ENCODE measurements at regions not wholly inside any gene's neighbourhood (a gene's known extent, or its start where the extent isn't known, plus 50 kb on each side); places are given as distances from the start of the nearest gene placed in this dataset.

GRCh38 chr1:165052431-165052830, 304.1 kb downstream of the LMX1A start:
- H3K4me3 ChIP-seq (ENCODE audit: low read length): no peak overlapping the region
- H3K9ac ChIP-seq (ENCODE audit: low read length): no peak overlapping the region
- H3K9me2 ChIP-seq (ENCODE audit: insufficient read depth, low read length): no peaks in the 10 kb centered on the region
- no peaks in the 10 kb centered on the region for H4K20me1 ChIP-seq (ENCODE audit: insufficient read depth)
- no peaks in the 10 kb centered on the region for H3K27me3 ChIP-seq (ENCODE audit: insufficient read depth, low read depth, low read length)
- H3K79me2 ChIP-seq (replicated peaks; ENCODE audit: insufficient read depth, low read length): no peaks in the 10 kb centered on the region
- H3K36me3 ChIP-seq (ENCODE audit: insufficient read depth, low read length): no peaks in the 10 kb centered on the region
- no peak for TF ChIP-seq MXI1 (conservative IDR thresholded peaks at IDR 0.05; ENCODE audit: poor library complexity, severe bottlenecking)
- no peak for TF ChIP-seq CTCF (IDR thresholded peaks at IDR 0.05; ENCODE audit: poor library complexity, severe bottlenecking)
- no peak for TF ChIP-seq EZH2 (IDR thresholded peaks at IDR 0.05; ENCODE audit: borderline replicate concordance, insufficient read depth, low read length, poor library complexity, severe bottlenecking)
- TF ChIP-seq, protein P1, sequence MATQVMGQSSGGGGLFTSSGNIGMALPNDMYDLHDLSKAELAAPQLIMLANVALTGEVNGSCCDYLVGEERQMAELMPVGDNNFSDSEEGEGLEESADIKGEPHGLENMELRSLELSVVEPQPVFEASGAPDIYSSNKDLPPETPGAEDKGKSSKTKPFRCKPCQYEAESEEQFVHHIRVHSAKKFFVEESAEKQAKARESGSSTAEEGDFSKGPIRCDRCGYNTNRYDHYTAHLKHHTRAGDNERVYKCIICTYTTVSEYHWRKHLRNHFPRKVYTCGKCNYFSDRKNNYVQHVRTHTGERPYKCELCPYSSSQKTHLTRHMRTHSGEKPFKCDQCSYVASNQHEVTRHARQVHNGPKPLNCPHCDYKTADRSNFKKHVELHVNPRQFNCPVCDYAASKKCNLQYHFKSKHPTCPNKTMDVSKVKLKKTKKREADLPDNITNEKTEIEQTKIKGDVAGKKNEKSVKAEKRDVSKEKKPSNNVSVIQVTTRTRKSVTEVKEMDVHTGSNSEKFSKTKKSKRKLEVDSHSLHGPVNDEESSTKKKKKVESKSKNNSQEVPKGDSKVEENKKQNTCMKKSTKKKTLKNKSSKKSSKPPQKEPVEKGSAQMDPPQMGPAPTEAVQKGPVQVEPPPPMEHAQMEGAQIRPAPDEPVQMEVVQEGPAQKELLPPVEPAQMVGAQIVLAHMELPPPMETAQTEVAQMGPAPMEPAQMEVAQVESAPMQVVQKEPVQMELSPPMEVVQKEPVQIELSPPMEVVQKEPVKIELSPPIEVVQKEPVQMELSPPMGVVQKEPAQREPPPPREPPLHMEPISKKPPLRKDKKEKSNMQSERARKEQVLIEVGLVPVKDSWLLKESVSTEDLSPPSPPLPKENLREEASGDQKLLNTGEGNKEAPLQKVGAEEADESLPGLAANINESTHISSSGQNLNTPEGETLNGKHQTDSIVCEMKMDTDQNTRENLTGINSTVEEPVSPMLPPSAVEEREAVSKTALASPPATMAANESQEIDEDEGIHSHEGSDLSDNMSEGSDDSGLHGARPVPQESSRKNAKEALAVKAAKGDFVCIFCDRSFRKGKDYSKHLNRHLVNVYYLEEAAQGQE (IDR thresholded peaks at IDR 0.05; ENCODE audit: borderline replicate concordance): no peak
- TF ChIP-seq SMC3 (conservative IDR thresholded peaks at IDR 0.05; ENCODE audit: poor library complexity): no peak
- TF ChIP-seq EP300 (conservative IDR thresholded peaks at IDR 0.05; ENCODE audit: poor library complexity, severe bottlenecking): no peak
- TF ChIP-seq TAF1 (IDR thresholded peaks at IDR 0.05; ENCODE audit: low read depth): no peak
- no peak for TF ChIP-seq RAD21 (conservative IDR thresholded peaks at IDR 0.05)
- no peak for TF ChIP-seq POLR2AphosphoS5 (IDR thresholded peaks at IDR 0.05)
- H2AFZ ChIP-seq (ENCODE audit: low read depth, low read length): no peak overlapping the region
- no peaks in the 10 kb centered on the region for H3F3A ChIP-seq (ENCODE audit: insufficient read depth, low read length, poor library complexity, severe bottlenecking)
- H3K27ac ChIP-seq (ENCODE audit: low read length): no peak overlapping the region
- no peak overlapping the region for H3K4me2 ChIP-seq (ENCODE audit: low read length)
- no peaks in the 10 kb centered on the region for H3K9me3 ChIP-seq (ENCODE audit: low read length)

DNA sequence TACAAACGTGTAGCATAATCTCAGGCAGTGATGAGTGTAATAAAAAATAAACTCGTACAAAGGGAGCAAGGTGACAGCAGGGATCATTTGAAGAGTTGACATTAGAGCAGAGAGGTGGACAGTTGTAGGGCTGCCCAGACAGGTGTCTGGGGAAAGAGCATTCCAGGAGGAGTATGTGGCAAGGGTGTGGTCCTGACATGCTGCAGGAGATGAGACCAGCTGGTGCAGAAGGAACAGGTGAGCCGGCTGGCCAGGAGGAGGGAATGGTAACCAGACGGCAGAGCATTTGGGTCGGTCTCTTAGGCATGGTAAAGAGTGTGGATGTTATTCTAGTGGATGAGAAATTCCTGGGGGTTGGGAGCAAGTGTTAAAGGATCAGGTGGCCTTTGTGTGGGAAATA, 306.3 kb downstream of the LMX1A start:
- H3K9me2 ChIP-seq (ENCODE audit: insufficient read depth, low read length): no peaks in the 10 kb centered on the region
- no peak overlapping the region for H3K27ac ChIP-seq (ENCODE audit: low read length)
- H4K20me1 ChIP-seq (ENCODE audit: insufficient read depth): no peaks in the 10 kb centered on the region
- no peak for TF ChIP-seq SMC3 (conservative IDR thresholded peaks at IDR 0.05; ENCODE audit: poor library complexity)
- TF ChIP-seq EP300 (conservative IDR thresholded peaks at IDR 0.05; ENCODE audit: poor library complexity, severe bottlenecking): no peak
- TF ChIP-seq TAF1 (IDR thresholded peaks at IDR 0.05; ENCODE audit: low read depth): no peak
- TF ChIP-seq CTCF (IDR thresholded peaks at IDR 0.05; ENCODE audit: poor library complexity, severe bottlenecking): no peak
- TF ChIP-seq, protein P1 (IDR thresholded peaks at IDR 0.05; ENCODE audit: borderline replicate concordance): no peak
- no peak for TF ChIP-seq POLR2AphosphoS5 (IDR thresholded peaks at IDR 0.05)
- TF ChIP-seq RAD21 (conservative IDR thresholded peaks at IDR 0.05): no peak
- H3K9me3 ChIP-seq (ENCODE audit: low read length): no peaks in the 10 kb centered on the region
- no peak overlapping the region for H3K4me3 ChIP-seq (ENCODE audit: low read length)
- H3K79me2 ChIP-seq (replicated peaks; ENCODE audit: insufficient read depth, low read length): no peaks in the 10 kb centered on the region
- H3K9ac ChIP-seq (ENCODE audit: low read length): no peak overlapping the region
- H3K27me3 ChIP-seq (ENCODE audit: insufficient read depth, low read depth, low read length): no peaks in the 10 kb centered on the region
- no peak overlapping the region for H3K4me2 ChIP-seq (ENCODE audit: low read length)
- no peaks in the 10 kb centered on the region for H3K36me3 ChIP-seq (ENCODE audit: insufficient read depth, low read length)
- no peak overlapping the region for H2AFZ ChIP-seq (ENCODE audit: low read depth, low read length)
- no peaks in the 10 kb centered on the region for H3F3A ChIP-seq (ENCODE audit: insufficient read depth, low read length, poor library complexity, severe bottlenecking)
